SU-DHL-6 (cell line): ENCODE measurements at regions not wholly inside any gene's neighbourhood (a gene's known extent, or its start where the extent isn't known, plus 50 kb on each side); places are given as distances from the start of the nearest gene placed in this dataset.

Source experiments
- H2AFZ ChIP-seq: fragments of 200-600 bp; sonication (generic); 2 replicates; pipeline ENCODE4 v1.6.1; 2014; ENCODE audit warnings: low read depth, mild to moderate bottlenecking, moderate library complexity, mixed read lengths, antibody characterized with exemption, low read length; ENCODE audit not compliant: severe bottlenecking
- H3F3A ChIP-seq: fragments of 200-600 bp; shearing (Covaris generic); 2 replicates; pipeline ENCODE4 v1.6.0; 2016; ENCODE audit warnings: antibody characterized with exemption, mild to moderate bottlenecking; ENCODE audit not compliant: insufficient read depth
- H3K27ac ChIP-seq: fragments of 200-600 bp; sonication (generic); 2 replicates; pipeline ENCODE4 v1.5.1; 2016; ENCODE audit warnings: low read depth, mild to moderate bottlenecking, low read length, moderate library complexity, mixed read lengths
- H3K27me3 ChIP-seq: fragments of 200-600 bp; sonication (generic), shearing (Covaris generic); 2 replicates; pipeline ENCODE4 v1.6.0; 2014; ENCODE audit warnings: mild to moderate bottlenecking, low read length
- H3K36me3 ChIP-seq: fragments of 200-600 bp; sonication (generic); 2 replicates; pipeline ENCODE4 v1.6.1; 2014; ENCODE audit warnings: mild to moderate bottlenecking, low read length, mixed read lengths
- H3K4me2 ChIP-seq: fragments of 300-600, 200-600 bp; shearing (Covaris generic), sonication (generic); 2 replicates; pipeline ENCODE4 v1.6.0; 2014; ENCODE audit warnings: low read length, low read depth, mild to moderate bottlenecking; ENCODE audit not compliant: poor library complexity, severe bottlenecking
- H3K4me3 ChIP-seq: fragments of 200-600 bp; sonication (generic); 2 replicates; pipeline ENCODE4 v1.5.1; 2014; ENCODE audit warnings: antibody characterized with exemption, low read length, mild to moderate bottlenecking, mixed read lengths; ENCODE audit not compliant: insufficient read depth, poor library complexity, severe bottlenecking
- H3K79me2 ChIP-seq: fragments of 200-600 bp; sonication (generic); 2 replicates; pipeline ENCODE4 v1.6.1; 2014; ENCODE audit warnings: mild to moderate bottlenecking, low read length, moderate library complexity; ENCODE audit not compliant: insufficient read depth
- H3K9ac ChIP-seq: fragments of 200-600 bp; sonication (generic); 2 replicates; pipeline ENCODE4 v1.7.0; 2014; ENCODE audit warnings: mild to moderate bottlenecking, low read length
- H3K9me2 ChIP-seq: fragments of 200-600 bp; sonication (generic); replicated peaks from 2 replicates; pipeline ENCODE4 v1.6.1; 2014; ENCODE audit warnings: low read length; ENCODE audit not compliant: insufficient read depth
- H3K9me3 ChIP-seq: fragments of 200-600 bp; sonication (generic); 2 replicates; pipeline ENCODE4 v1.6.1; 2014; ENCODE audit warnings: low read length, mixed read lengths; ENCODE audit not compliant: insufficient read depth
- H4K20me1 ChIP-seq: fragments of 200-600 bp; sonication (generic); 2 replicates; pipeline ENCODE4 v1.6.1; 2014; ENCODE audit warnings: low read depth, mild to moderate bottlenecking, antibody characterized with exemption, low read length, moderate library complexity, mixed read lengths
- CTCF ChIP-seq: fragments of 200-600 bp; sonication (generic); IDR thresholded peaks from one replicate; pipeline ENCODE4 v1.5.1; 2017; ENCODE audit warnings: antibody characterized with exemption, mild to moderate bottlenecking, low read length, moderate library complexity; ENCODE audit not compliant: insufficient read depth, poor library complexity, severe bottlenecking
- EZH2phosphoT487 ChIP-seq: fragments of 200-600 bp; sonication (generic), shearing (Covaris generic); conservative IDR thresholded peaks from 2 replicates; pipeline ENCODE4 v1.6.1; 2018; ENCODE audit warnings: mild to moderate bottlenecking, antibody characterized with exemption, low read length, moderate library complexity, mixed read lengths

- H3K4me3 ChIP-seq, result no peak overlapping the region
- H3K9me2 ChIP-seq, result no peaks in the 10 kb centered on the region; the same call in 1 of the 2 replicates
- H3K27ac ChIP-seq, result no peak overlapping the region
- no peak overlapping the region for H3K9ac ChIP-seq
- no peak for TF ChIP-seq CTCF
- no peak for TF ChIP-seq EZH2phosphoT487
- H3K4me2 ChIP-seq, result no peak overlapping the region
- no peaks in the 10 kb centered on the region for H3K9me3 ChIP-seq
- no peaks in the 10 kb centered on the region for H3K27me3 ChIP-seq
- H3K36me3 ChIP-seq, result no peaks in the 10 kb centered on the region
- no peaks in the 10 kb centered on the region for H3F3A ChIP-seq
- no peaks in the 10 kb centered on the region for H3K79me2 ChIP-seq
- H2AFZ ChIP-seq, result no peak overlapping the region
- H4K20me1 ChIP-seq, result no peaks in the 10 kb centered on the region
Observed at GRCh38 chr4:14403132-14403531, 599.1 kb upstream of the CPEB2 start.

- Histone ChIP-seq H3K9ac (no peak overlapping the region), H3F3A (no peaks in the 10 kb centered on the region), H4K20me1 (no peaks in the 10 kb centered on the region), H3K27me3 (no peaks in the 10 kb centered on the region), H3K27ac (no peak overlapping the region), H3K36me3 (no peaks in the 10 kb centered on the region), H3K4me2 (no peak overlapping the region), H3K9me2 (no peaks in the 10 kb centered on the region; the same call in 1 of the 2 replicates), H3K4me3 (no peak overlapping the region), H3K79me2 (no peaks in the 10 kb centered on the region), H2AFZ (no peak overlapping the region), H3K9me3 (no peaks in the 10 kb centered on the region)
- TF ChIP-seq EZH2phosphoT487, result no peak
Observed at GRCh38 chr4:14404730-14405129, 597.6 kb upstream of the CPEB2 start.

- no peaks in the 10 kb centered on the region for H3K36me3 ChIP-seq
- H3K4me2 ChIP-seq, result no peak overlapping the region
- TF ChIP-seq CTCF (no peak), EZH2phosphoT487 (no peak)
- H3K9me2 ChIP-seq, result no peaks in the 10 kb centered on the region
- no peaks in the 10 kb centered on the region for H3K79me2 ChIP-seq
- no peaks in the 10 kb centered on the region for H4K20me1 ChIP-seq
- no peak overlapping the region for H3K27ac ChIP-seq
- no peak overlapping the region for H3K9ac ChIP-seq
- no peaks in the 10 kb centered on the region for H3F3A ChIP-seq
- no peaks in the 10 kb centered on the region for H3K9me3 ChIP-seq
- H2AFZ ChIP-seq, result no peak overlapping the region
- no peak overlapping the region for H3K4me3 ChIP-seq
- no peaks in the 10 kb centered on the region for H3K27me3 ChIP-seq
Observed at GRCh38 chr4:14410516-14410915, 591.8 kb upstream of the CPEB2 start.

GRCh38 chr4:14415146-14415545, 587.1 kb upstream of the CPEB2 start:
- no peak for TF ChIP-seq CTCF
- TF ChIP-seq EZH2phosphoT487, result no peak
- Histone ChIP-seq H3K27me3 (no peaks in the 10 kb centered on the region), H3K4me3 (no peak overlapping the region), H3K9me3 (no peaks in the 10 kb centered on the region), H3K9me2 (no peaks in the 10 kb centered on the region), H4K20me1 (no peaks in the 10 kb centered on the region), H3K9ac (no peak overlapping the region), H3K36me3 (no peaks in the 10 kb centered on the region), H3K4me2 (no peak overlapping the region), H3K79me2 (no peaks in the 10 kb centered on the region), H2AFZ (no peak overlapping the region), H3F3A (no peaks in the 10 kb centered on the region), H3K27ac (no peak overlapping the region)
